ENCODE measurements at regions not wholly inside any gene's neighbourhood (a gene's known extent, or its start where the extent isn't known, plus 50 kb on each side); places are given as distances from the start of the nearest gene placed in this dataset.

DNA sequence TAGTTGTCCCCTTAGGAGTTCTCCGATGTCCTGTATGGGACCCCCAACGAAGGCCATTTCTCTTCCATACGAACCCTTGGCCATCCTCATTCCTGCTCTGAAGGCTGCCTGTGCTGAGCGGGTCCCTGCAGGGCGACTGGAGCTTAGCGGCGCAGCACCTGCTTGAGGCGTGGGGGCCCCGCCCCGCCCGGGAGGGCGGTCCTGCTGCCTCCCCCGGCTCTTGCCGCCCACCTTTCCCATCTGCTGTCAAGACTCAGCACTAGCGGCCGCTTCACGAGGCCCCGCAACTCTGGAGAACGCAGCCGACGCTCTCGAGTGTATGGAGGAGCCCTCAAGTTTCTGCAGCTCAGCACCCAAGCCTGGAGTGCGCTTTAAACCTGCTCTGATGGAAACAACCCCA is 197.7 kb downstream of the TRIML1 start:
- H2BK20ac ChIP-seq (ENCODE audit: low read depth, low read length): no peak overlapping the region
- H3K9ac ChIP-seq (ENCODE audit: low read depth, low read length): no peak overlapping the region
- no peak for TF ChIP-seq POLR2A (IDR thresholded peaks at IDR 0.05; ENCODE audit: low read depth, low read length)
- TF ChIP-seq MAZ (IDR thresholded peaks at IDR 0.05; ENCODE audit: borderline replicate concordance, low read depth, low read length): no peak
- TF ChIP-seq RFX5 (IDR thresholded peaks at IDR 0.05; ENCODE audit: low read depth, low read length): no peak
- no peak for TF ChIP-seq CHD1 (IDR thresholded peaks at IDR 0.05; ENCODE audit: low read depth, low read length)
- TF ChIP-seq RAD21 (IDR thresholded peaks at IDR 0.05; ENCODE audit: low read length): no peak
- no peak for TF ChIP-seq RCOR1 (IDR thresholded peaks at IDR 0.05; ENCODE audit: insufficient replicate concordance, low read length)
- TF ChIP-seq CEBPB (IDR thresholded peaks at IDR 0.05; ENCODE audit: low read depth, low read length): no peak
- no peak for TF ChIP-seq MXI1 (IDR thresholded peaks at IDR 0.05; ENCODE audit: borderline replicate concordance, low read depth, low read length)
- TF ChIP-seq FOS (IDR thresholded peaks at IDR 0.05; ENCODE audit: low read depth, low read length): no peak
- TF ChIP-seq BHLHE40 (IDR thresholded peaks at IDR 0.05; ENCODE audit: low read depth, low read length): no peak
- TF ChIP-seq, protein P1, sequence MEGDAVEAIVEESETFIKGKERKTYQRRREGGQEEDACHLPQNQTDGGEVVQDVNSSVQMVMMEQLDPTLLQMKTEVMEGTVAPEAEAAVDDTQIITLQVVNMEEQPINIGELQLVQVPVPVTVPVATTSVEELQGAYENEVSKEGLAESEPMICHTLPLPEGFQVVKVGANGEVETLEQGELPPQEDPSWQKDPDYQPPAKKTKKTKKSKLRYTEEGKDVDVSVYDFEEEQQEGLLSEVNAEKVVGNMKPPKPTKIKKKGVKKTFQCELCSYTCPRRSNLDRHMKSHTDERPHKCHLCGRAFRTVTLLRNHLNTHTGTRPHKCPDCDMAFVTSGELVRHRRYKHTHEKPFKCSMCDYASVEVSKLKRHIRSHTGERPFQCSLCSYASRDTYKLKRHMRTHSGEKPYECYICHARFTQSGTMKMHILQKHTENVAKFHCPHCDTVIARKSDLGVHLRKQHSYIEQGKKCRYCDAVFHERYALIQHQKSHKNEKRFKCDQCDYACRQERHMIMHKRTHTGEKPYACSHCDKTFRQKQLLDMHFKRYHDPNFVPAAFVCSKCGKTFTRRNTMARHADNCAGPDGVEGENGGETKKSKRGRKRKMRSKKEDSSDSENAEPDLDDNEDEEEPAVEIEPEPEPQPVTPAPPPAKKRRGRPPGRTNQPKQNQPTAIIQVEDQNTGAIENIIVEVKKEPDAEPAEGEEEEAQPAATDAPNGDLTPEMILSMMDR (conservative IDR thresholded peaks at IDR 0.05; ENCODE audit: low read depth, low read length): no peak
- TF ChIP-seq SMC3 (IDR thresholded peaks at IDR 0.05; ENCODE audit: low read depth, low read length): no peak
- TF ChIP-seq MAFK (IDR thresholded peaks at IDR 0.05; ENCODE audit: low read depth, low read length): no peak
- no peak for TF ChIP-seq NFE2L2 (IDR thresholded peaks at IDR 0.05; ENCODE audit: low read depth, low read length)
- no peak for TF ChIP-seq ELK1 (IDR thresholded peaks at IDR 0.05; ENCODE audit: borderline replicate concordance, low read depth, low read length)
- no peak for TF ChIP-seq USF2 (IDR thresholded peaks at IDR 0.05; ENCODE audit: low read depth, low read length)
- in situ Hi-C loops (cut with MboI; ENCODE audit: low sequenced_read_pairs) (no loop called here), intact Hi-C loops (cut with micrococcal nuclease) (no loop called here), dilution Hi-C loops (cut with HindIII; ENCODE audit: low sequenced_read_pairs, unreplicated experiment) (no loop called here)
- ChIA-PET POLR2A (ENCODE audit: unreplicated experiment) (no interaction called here), CTCF (no interaction called here)
- no peaks in the 10 kb centered on the region for H3K9me3 ChIP-seq (ENCODE audit: control insufficient read depth, insufficient read depth, low read length)
- H3K4me1 ChIP-seq (ENCODE audit: control insufficient read depth, insufficient read depth, low read length): peaks cover 3% of the 10 kb centered on the region
- no peaks in the 10 kb centered on the region for H3K36me3 ChIP-seq (ENCODE audit: control insufficient read depth, insufficient read depth, low read length)
- H3K27ac ChIP-seq (ENCODE audit: insufficient read depth, low read length): no peak overlapping the region
- H3K4me3 ChIP-seq (ENCODE audit: insufficient read depth, low read depth, low read length): no peak overlapping the region
- H2BK5ac ChIP-seq (ENCODE audit: low read depth, low read length, poor library complexity, severe bottlenecking): no peak overlapping the region
- no peaks in the 10 kb centered on the region for H3K79me1 ChIP-seq (ENCODE audit: low read depth in 1 of 2, low read length in 2 of 2)
- H2AFZ ChIP-seq (replicated peaks; ENCODE audit: low read length, poor library complexity): no peak overlapping the region
- no peak overlapping the region for H3K4me2 ChIP-seq (ENCODE audit: low read depth, low read length)
- no peak overlapping the region for H3K56ac ChIP-seq (ENCODE audit: extremely low read depth, insufficient read depth, low read length)
- DNase-seq (no peak), ATAC-seq (ENCODE audit: low read depth) (no peak)
- H2BK15ac ChIP-seq (ENCODE audit: low read depth, low read length): no peak overlapping the region
- no TSS peak for BruUV-seq (replicated peaks)
- H4K20me1 ChIP-seq (ENCODE audit: insufficient read depth, low read length): no peaks in the 10 kb centered on the region
- WGBS, 2 experiments (ENCODE audit: extremely low coverage in 2 of 2, insufficient read length in 1 of 2): no CpG with 5 or more reads among the region's 23 CpGs
- no peak overlapping the region for H2AK9ac ChIP-seq (replicated peaks; ENCODE audit: low read depth, low read length, poor library complexity)
- H4K91ac ChIP-seq (ENCODE audit: insufficient read depth, low read depth, low read length): no peak overlapping the region
- no peaks in the 10 kb centered on the region for H3K27me3 ChIP-seq (ENCODE audit: control insufficient read depth, insufficient read depth, low read length)
- H2BK120ac ChIP-seq (ENCODE audit: low read depth, low read length): no peak overlapping the region
- H4K5ac ChIP-seq (ENCODE audit: low read depth, low read length): no peak overlapping the region
- no peak overlapping the region for H3K4ac ChIP-seq (ENCODE audit: low read depth, low read length)
- no peak overlapping the region for H3K23ac ChIP-seq (ENCODE audit: low read depth, low read length)
- H4K8ac ChIP-seq (ENCODE audit: low read depth in 2 of 2, low read length in 2 of 2): no peak overlapping the region
- H2AK5ac ChIP-seq (ENCODE audit: low read depth, low read length): no peak overlapping the region
- H3K14ac ChIP-seq (replicated peaks; ENCODE audit: low read depth, low read length): no peak overlapping the region
- H3K9me1 ChIP-seq (ENCODE audit: insufficient read depth, low read length): no peaks in the 10 kb centered on the region
- H3K18ac ChIP-seq (ENCODE audit: low read depth, low read length): no peak overlapping the region

Data from IMR-90 (cell line).